NCI-H187 treated with DMSO at 0.1 percent for 48 hours (cell line): ENCODE measurements at regions not wholly inside any gene's neighbourhood (a gene's known extent, or its start where the extent isn't known, plus 50 kb on each side); places are given as distances from the start of the nearest gene placed in this dataset.
"Not testable (repeated sequence)": the region's sequence is repeated elsewhere in the genome, so short reads cannot be mapped to it uniquely, and the experiment has no call there.

Experiments
- DNase-seq: peaks from one replicate; lab custom pipeline; 2025; lab: John Stamatoyannopoulos, UW

DNA sequence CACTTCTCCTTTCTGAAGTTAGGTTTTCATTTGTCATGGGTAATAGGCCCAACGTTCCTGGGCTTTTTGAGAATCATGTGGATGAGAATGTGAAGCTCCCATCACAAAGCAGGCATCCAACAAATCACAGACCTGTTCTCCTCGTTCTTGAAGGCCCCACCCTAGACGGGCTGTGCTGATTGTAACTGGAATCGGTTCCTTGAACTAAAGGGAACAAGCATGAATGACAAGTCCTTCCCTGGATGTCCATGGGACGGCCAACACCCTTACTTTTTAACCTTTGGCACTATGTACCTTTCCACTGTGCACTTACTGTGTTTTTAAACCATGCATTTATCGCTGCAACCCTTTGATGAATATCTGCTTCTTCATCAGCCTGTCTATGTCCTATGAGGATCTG, 438.2 kb downstream of the CD83 start:
- DNase-seq = no peak

DNA sequence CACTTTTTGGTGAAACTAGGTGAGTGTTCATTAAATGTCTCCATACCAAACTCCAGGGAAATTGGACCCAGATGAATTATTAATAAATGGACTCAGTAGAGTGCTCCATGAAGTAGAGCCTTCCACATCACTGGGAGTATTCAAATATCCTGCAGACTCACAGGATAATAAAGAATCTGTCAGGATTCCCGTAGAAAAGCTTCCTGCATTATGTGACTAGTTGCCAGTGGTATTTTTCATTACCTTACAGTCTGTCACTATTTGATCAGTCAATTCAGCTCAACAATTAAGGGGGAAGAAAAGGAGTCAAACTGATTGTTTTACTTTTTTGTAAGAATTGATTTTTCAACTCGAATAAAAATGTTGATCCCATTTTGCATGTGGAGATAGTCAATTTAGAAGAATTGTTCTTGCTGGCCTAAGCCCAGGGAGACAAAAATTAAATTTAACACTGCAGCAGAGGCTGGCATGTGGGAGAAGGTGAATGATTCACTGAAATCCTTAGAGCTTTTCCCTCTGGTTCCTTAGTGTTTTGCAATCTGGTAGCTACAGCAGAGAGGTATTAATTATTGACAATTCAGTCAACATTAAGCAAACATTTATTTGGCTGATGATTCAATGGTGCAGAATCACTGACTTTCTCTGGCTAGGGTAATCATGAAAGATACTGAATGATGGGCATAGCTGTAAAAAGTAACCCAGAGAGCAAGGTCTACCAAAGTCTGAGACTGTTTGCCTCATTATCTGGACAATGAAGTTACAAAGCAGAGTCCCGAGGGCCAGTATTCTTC, 442.4 kb downstream of the CD83 start:
- DNase-seq = no peak

DNA sequence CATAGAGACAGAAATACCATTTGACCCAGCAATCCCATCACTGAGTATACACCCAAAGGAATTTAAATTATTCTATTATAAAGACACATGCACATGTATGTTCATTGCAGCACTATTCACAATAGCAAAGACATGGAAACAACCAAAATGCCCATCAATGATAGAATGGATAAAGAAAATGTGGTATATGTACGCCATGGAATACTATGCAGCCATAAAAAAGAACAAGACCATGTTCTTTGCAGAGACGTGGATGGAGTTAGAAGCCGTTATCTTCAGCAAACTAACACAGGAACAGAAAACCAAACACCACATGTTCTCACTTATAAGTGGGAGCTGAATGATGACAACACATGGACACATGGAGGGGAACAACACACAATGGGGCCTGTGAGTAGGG, 444.0 kb downstream of the CD83 start:
- DNase-seq = not testable (repeated sequence)

DNA sequence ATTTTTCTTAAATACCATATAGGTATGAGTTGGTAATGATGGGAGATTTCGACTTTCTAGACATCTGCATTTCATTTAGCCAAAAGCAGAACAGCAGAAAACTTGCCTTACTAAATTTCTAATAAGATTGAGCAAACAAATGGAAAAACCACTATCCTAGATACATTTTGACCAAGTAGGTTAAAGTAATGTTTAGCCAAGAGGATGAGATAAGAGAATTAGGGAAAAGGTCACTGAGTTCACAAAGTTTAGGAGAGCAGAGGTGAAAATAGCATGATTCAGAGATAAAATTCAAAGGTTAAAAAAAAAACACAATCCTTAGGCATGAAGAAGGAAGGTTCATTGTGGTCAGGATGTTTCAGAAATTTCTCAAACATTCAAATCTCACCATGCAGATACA, 450.3 kb downstream of the CD83 start:
- no peak for DNase-seq

DNA sequence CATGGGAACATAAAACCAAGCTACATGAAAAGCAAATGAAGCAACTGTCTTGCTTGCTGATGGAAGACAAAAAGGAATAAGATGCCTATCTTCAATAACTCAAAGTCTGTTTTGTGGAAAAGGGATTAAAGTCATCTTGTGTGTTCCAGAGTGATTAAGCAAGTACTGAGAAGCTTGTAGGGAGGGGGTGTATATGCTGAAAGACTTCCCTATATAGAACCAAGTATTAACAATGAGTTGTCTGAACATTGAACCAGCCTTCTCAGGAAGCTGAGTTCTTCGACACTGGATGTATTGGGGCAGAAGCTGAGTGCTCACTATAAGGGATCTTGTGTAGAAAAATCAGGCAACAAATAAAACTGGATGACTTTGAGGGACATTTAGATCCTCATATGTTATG, 451.8 kb downstream of the CD83 start:
- no peak for DNase-seq

- not testable (repeated sequence) for DNase-seq
Observed at GRCh38 chr6:14569874-14570273, 452.3 kb downstream of the CD83 start.

GRCh38 chr6:14571001-14571400, 453.4 kb downstream of the CD83 start:
- DNase-seq = no peak

DNA sequence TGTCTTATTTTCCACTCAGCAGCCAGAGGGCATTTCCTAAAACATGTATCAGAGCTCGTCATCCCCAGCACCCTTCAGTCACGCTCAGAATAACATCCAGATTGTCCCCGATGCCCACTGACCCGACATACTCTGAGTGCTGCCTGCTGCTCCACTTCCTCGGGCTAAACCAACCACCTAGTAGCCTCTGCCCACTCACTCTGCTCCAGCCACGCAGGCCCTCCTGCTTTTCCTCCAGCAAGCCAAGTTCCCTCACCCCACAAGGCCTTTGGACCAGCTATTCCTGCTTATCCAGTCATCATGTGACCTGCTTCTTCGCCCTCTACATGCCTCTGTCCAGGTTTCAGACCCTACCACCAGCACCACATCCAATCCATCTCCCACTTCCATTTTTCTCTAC, 454.2 kb downstream of the CD83 start:
- no peak for DNase-seq

GRCh38 chr6:14573267-14573666, 455.7 kb downstream of the CD83 start:
- DNase-seq = no peak

DNA sequence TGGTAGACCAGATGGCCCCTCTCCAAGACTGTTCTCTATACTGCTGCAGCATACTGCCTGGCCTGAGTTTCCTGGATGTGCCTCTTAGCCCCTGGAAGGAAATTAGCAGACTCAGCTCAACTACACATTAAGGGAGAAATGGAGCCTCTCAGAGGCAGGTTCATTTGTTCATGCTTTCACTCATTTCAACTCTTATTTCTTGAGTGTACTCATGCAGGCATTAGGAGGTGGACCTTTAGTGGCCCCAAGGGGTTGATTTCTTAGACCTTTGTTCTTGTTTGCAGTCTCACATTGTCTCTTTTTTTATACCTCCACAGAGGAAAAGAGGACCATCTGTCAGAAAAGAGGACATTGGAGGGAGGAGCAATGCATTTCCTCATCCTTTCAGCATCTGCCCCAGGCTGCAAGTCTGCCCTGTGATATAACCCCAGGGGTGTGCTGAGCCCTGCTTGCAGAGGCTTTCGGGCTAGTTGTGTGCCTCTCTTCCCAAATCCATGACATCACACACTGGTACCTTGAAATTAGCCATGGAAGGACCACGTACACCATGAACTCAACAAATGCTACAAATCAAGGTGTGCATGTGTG, 456.2 kb downstream of the CD83 start:
- DNase-seq = no peak

- DNase-seq = no peak
Observed at GRCh38 chr6:14575961-14576360, 458.4 kb downstream of the CD83 start.

DNA sequence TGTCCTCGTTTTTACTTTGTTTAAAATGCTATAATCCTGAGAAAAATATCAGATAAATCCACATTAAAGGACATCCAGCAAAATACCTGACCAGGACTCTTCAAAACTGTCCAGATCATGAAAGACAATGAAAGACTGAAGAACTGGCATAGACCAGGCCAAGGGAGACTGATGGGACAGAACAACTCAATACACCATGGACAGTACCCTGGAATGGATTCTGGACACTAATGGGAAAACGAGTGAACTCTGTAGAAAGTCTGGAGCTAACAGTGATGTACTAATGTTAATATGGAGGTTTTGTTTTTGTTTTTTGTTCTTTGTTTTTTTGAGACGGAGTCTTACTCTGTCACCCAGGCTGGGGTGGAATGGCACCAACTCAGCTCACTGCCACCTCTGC, 461.4 kb downstream of the CD83 start:
- DNase-seq = no peak

DNA sequence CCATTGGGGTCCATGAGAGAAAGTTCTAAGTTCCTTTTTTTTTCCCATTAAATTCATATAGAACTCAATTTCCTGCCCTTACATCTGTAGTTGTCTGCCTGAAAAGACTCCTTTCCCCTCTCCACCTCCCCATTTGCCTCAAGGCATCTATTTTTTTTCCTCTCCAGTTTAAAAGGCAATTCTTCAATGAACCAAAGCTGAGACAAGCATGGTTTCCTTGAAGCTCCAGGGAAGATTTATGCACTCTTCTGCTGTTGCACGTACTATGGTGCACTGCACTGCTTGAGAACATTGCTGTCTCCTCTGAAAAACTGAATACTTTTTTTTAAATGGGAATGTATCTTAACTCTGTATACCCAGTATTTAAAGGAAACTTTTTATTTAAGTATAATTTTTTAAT, 465.2 kb downstream of the CD83 start:
- no peak for DNase-seq

GRCh38 chr6:14583826-14584225, 466.3 kb downstream of the CD83 start:
- DNase-seq = no peak

DNA sequence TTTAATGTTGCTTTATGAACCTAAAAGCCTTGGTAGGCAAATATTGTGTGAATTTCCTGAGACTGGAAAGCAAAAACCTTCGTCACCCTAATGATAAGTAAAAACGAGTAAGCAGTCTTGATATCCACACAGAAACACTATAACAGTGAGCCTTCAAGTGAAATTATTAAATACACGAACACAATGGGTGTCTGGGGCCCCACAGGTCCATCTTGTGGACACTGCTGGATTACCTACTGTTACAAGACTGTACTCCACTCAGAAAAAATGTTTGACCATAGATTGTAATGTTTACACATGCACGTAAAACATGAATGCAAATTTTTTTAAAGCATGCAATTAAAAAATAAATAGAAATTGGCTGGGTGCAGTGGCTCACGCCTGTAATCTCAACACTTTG, 466.9 kb downstream of the CD83 start:
- DNase-seq = no peak

DNA sequence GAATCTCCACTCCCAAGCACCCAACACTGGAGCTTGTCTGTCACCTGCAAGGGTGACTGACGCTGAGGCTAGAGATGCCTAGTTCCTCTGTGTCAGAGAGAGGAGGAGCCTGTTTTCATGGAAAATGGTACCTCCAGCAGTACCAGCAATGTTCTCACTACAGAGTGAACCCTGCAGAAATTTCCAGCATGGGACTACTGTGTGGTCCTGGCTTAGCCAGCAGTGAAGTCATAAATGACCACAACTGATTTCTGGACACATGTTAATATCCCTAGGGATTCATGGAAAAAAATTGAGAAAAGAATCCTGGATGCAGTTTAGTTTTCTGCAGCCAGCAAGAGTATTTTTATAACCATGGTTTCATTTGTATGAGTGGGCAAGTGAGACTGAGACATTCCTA, 468.1 kb downstream of the CD83 start:
- DNase-seq = no peak

GRCh38 chr6:14589175-14589574, 471.6 kb downstream of the CD83 start:
- DNase-seq = no peak

- no peak for DNase-seq
Observed at GRCh38 chr6:14590586-14590985, 473.0 kb downstream of the CD83 start.

DNA sequence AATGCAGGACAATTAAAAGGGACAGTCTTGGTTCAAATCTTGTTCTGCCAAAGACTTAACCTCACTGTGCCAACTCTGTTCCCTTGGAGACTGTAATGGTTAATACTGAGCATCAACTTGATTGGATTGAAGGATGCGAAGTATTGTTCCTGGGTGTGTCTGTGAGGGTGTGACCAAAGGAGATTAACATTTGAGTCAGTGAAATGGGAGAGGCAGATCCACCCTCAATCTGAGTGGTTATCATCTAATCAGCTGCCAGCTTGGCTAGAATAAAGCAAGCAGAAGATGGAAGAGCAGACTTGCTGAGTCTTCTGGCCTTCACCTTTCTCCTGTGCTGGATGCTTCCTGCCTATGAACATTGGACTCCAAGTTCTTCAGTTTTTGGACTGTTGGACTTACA, 474.4 kb downstream of the CD83 start:
- no peak for DNase-seq

- no peak for DNase-seq
Observed at GRCh38 chr6:14593286-14593685, 475.7 kb downstream of the CD83 start.

GRCh38 chr6:14595751-14596150, 478.2 kb downstream of the CD83 start:
- no peak for DNase-seq

- no peak for DNase-seq
Observed at GRCh38 chr6:14596410-14596809, 478.8 kb downstream of the CD83 start.

GRCh38 chr6:14597090-14597489, 479.5 kb downstream of the CD83 start:
- DNase-seq = no peak
